BE2C (cell line): ENCODE measurements at regions not wholly inside any gene's neighbourhood (a gene's known extent, or its start where the extent isn't known, plus 50 kb on each side); places are given as distances from the start of the nearest gene placed in this dataset.
"Not testable (repeated sequence)": the region's sequence is repeated elsewhere in the genome, so short reads cannot be mapped to it uniquely, and the experiment has no call there.

Source experiments
- DNase-seq: peaks from one replicate; pipeline ENCODE4 v3.0.0-alpha.2; 2020
- H3K27me3 ChIP-seq: fragments of 250-450 bp; sonication (Bioruptor Pico); 2 replicates; pipeline ENCODE4 v1.5.1; 2020; ENCODE audit warnings: mild to moderate bottlenecking
- H3K36me3 ChIP-seq: fragments of 250-450 bp; sonication (Bioruptor Pico); 2 replicates; pipeline ENCODE4 v1.5.1; 2020; ENCODE audit warnings: mild to moderate bottlenecking
- H3K4me1 ChIP-seq: fragments of 250-450 bp; sonication (Bioruptor Pico); 2 replicates; pipeline ENCODE4 v1.5.1; 2020
- H3K4me3 ChIP-seq: 2 replicates; pipeline ENCODE4 v1.5.1; 2011; ENCODE audit warnings: low read depth, low read length
- H3K9me3 ChIP-seq: fragments of 250-450 bp; sonication (Bioruptor Pico); 2 replicates; pipeline ENCODE4 v1.5.1; 2020
- CTCF ChIP-seq: IDR thresholded peaks from 2 replicates; pipeline ENCODE4 v1.5.1; 2012; ENCODE audit warnings: mild to moderate bottlenecking, low read depth, low read length

DNA sequence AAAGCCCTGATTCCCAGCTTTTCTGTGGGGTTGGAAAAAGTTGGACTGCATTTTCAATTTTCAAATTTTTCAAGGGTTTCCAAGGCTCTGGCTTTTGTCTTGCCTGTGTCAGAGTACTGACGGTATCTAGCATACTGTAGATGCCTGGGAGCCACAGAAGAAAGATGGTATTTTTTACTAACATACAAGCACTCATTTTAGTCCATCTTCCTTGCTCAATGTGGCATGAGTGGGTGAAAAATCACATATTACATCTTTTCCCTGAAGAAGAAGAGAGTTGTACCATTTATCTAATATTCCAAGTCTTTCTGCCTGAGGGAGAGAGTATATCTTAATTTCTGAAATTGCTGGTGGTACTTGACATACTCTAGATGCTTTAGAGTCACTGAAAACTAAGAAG is 738.6 kb upstream of the ADGRL3 start:
- DNase-seq: no peak
- no peaks in the 10 kb centered on the region for H3K9me3 ChIP-seq
- H3K4me1 ChIP-seq: no peaks in the 10 kb centered on the region
- no peaks in the 10 kb centered on the region for H3K36me3 ChIP-seq
- no peak for TF ChIP-seq CTCF
- no peaks in the 10 kb centered on the region for H3K27me3 ChIP-seq
- H3K4me3 ChIP-seq: no peak overlapping the region

GRCh38 chr4:60463857-60464502 is 736.1 kb upstream of the ADGRL3 start:
- no peak overlapping the region for H3K4me3 ChIP-seq
- DNase-seq: no peak
- TF ChIP-seq CTCF: peak; percentile 42
- H3K4me1 ChIP-seq: no peaks in the 10 kb centered on the region
- H3K36me3 ChIP-seq: no peaks in the 10 kb centered on the region
- no peaks in the 10 kb centered on the region; the same call in 1 of the 2 replicates for H3K9me3 ChIP-seq
- no peaks in the 10 kb centered on the region for H3K27me3 ChIP-seq

DNA sequence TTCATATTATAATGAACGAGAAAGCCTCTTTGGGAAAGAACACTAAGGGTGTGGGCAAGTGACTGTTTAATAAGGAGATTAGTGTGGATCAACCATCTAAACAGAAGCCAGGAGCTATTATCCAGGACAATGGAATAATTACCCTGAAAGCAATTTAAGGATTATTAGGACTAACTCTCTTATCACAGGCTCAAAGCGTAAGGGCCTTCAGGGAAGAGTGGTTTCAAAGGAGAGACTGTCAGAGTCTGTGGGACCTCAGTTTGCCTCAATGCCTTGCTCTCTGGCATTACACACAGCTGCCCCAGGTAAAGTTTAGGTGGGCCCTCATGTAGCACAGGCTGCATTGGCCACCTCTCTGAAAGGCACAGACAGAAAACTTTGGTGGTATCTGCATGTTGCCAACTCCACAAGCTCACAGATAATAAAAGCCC is 717.2 kb upstream of the ADGRL3 start:
- H3K9me3 ChIP-seq: no peaks in the 10 kb centered on the region
- no peaks in the 10 kb centered on the region for H3K4me1 ChIP-seq
- no peaks in the 10 kb centered on the region for H3K36me3 ChIP-seq
- H3K27me3 ChIP-seq: no peaks in the 10 kb centered on the region
- no peak for DNase-seq
- no peak overlapping the region for H3K4me3 ChIP-seq
- no peak for TF ChIP-seq CTCF

DNA sequence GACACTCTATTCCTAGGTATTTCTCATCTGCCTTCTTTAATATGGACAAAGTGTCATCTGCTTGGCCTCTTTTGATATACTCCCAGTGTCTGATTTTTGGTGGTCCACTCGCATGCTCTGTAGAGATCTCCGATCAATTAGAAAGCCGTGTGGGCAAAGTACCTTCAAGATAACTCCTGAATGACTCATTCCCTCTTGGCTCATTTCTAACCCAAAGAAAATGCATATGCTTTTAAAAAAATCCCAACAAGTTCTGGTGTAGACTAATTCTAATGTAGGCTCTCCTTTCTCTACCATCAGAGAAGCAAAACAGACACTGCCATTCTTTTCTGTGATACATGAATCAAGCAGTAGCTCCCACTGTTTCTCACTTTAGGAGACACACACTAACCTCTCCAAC is 714.9 kb upstream of the ADGRL3 start:
- Histone ChIP-seq H3K9me3 (no peaks in the 10 kb centered on the region), H3K27me3 (no peaks in the 10 kb centered on the region), H3K36me3 (no peaks in the 10 kb centered on the region), H3K4me3 (no peak overlapping the region), H3K4me1 (no peaks in the 10 kb centered on the region)
- no peak for DNase-seq
- TF ChIP-seq CTCF: no peak

DNA sequence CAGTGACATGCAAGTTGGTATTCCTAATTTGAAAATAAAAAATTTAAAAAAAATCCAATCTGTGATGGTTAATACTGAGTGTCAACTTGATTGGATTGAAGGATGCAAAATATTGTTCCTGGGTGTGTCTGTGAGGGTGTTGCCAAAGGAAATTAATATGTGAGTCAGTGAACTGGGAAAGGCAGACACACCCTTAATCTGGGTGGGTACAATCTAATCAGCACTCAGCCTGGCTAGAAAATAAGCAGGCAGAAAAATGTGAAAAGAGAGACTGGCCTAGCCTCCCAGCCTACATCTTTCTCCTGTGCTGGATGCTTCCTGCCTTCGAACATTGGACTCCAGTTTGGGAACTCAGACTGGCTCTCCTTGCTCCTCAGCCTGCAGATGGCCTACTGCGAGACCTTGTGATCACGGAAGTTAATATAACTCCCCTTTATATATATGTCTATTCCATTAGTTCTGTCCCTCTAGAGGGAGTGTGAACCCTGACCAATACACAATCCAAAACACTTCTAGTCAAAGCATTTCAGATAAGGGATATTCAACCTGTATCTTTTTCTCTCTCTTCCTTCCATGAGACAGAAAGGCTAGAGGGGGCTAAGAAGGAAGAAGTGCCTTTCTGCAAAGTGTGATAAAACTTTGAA is 712.9 kb upstream of the ADGRL3 start:
- not testable (repeated sequence) for H3K9me3 ChIP-seq, H3K27me3 ChIP-seq, DNase-seq, H3K4me1 ChIP-seq, H3K36me3 ChIP-seq, H3K4me3 ChIP-seq

DNA sequence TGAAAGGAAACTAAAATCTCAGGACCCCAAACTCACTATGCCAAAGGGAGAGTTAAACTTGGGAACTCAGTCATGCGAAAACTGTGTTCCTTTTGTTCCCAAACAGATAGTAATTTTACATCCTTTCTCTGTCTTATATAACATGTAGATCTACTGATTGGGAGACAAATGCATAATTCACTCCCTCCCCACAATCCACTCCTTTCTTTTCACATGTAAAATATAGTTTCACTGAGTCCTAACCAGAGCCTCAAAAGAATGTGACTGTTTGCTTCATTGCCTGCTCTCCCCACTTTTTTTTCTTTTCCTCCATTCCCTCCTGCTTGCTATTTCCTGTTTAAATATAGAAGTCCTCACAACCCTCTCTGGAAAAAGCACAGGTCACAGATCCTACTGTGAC is 699.3 kb upstream of the ADGRL3 start:
- H3K4me1 ChIP-seq: no peaks in the 10 kb centered on the region
- no peak for TF ChIP-seq CTCF
- H3K36me3 ChIP-seq: no peaks in the 10 kb centered on the region
- DNase-seq: no peak
- no peak overlapping the region for H3K4me3 ChIP-seq
- H3K9me3 ChIP-seq: no peaks in the 10 kb centered on the region
- no peaks in the 10 kb centered on the region for H3K27me3 ChIP-seq
